Middle frontal gyrus (tissue), 1 donor: ENCODE measurements at regions not wholly inside any gene's neighbourhood (a gene's known extent, or its start where the extent isn't known, plus 50 kb on each side); places are given as distances from the start of the nearest gene placed in this dataset.
"Not testable (repeated sequence)": the region's sequence is repeated elsewhere in the genome, so short reads cannot be mapped to it uniquely, and the experiment has no call there.

Experiments
- DNase-seq: peaks from one replicate; pipeline ENCODE4 v3.0.0-alpha.2; 2015; ENCODE audit warnings: low spot score; ENCODE audit errors: extremely low spot score

- no peak for DNase-seq
These were observed 420.4 kb downstream of the GBA3 start for GRCh38 chr4:23113104-23113503.

GRCh38 chr4:23106516-23106915 is 413.8 kb downstream of the GBA3 start:
- no peak for DNase-seq

DNA sequence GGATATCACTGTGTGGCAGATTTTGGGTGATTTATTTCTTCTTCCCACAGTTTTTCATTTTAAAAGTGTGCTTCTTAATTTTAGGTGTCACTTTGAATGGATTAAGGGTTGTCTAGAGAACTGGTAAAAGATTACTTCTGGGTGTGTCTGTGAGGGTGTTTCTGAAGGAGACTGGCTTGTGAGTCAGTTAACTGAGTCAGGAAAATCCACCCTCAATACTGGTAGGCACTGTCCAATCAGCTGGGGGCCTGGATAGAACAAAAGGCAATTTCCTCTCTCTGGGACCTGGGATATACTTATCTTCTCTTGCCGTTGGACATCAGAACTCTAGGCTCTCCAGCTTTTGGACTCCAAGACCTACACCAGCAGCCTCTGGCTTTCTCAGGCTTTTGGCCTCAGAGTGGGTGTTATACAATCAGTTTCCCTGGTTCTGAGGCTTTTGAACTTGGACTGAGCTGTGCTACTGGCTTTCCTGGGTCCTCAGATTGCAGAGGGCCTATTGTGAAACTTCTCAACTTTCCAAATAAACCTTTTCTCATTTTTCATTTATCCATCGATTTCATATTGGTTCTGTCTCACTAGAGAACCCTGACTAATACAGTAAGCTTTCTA is 413.1 kb downstream of the GBA3 start:
- DNase-seq: no peak

DNA sequence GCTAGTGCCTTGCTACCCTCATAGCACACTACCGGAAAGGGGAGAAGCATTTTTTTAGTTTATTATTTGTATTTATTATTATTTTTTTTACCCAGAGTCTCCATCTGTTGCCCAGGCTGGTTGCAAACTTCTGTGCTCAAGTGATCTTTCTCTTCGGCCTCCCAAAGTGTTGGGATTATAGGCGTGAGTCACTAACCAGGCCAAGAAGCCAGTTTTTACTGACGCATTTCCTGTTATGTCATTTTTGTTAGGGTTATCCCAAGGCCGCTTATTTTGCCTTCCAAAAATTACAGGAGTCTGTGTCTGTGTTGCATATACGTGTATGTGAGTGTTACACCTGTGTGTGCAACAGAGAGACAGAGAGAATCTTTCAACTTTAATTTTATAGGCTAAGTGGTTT is 404.5 kb downstream of the GBA3 start:
- no peak for DNase-seq

DNA sequence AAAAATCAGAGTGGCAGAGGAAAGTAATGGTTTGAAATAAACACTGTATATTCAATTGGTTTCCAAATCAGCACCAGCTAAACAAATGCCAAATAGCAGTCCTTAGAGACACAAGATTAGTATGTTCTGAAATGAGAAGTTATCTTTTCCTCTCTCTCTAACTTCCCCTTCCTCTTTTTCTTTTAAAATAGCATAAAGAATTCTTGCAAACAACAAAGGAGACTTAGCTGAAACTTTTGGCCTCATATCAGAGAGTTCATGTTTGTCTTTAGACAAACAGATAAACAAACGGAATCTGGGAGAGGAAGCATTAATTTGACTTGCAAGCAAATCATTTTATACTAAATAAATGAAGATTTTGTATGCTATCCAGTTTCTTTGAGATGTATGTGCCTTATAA is 399.0 kb downstream of the GBA3 start:
- no peak for DNase-seq

DNA sequence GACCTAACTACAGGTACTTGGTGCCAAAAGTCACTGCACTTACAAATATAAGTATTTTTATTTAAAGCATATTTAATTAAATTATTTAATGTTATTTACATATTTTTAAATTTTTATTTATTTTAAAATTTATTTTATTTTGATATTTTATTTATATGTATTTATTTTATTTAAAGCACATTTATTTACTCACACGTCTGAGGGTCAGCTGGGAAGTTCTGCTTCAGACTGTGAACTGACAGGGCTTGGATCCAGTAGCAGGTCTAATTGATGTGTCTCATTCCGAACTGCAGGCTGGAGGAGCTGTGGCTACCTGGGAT is 392.5 kb downstream of the GBA3 start:
- no peak for DNase-seq

DNA sequence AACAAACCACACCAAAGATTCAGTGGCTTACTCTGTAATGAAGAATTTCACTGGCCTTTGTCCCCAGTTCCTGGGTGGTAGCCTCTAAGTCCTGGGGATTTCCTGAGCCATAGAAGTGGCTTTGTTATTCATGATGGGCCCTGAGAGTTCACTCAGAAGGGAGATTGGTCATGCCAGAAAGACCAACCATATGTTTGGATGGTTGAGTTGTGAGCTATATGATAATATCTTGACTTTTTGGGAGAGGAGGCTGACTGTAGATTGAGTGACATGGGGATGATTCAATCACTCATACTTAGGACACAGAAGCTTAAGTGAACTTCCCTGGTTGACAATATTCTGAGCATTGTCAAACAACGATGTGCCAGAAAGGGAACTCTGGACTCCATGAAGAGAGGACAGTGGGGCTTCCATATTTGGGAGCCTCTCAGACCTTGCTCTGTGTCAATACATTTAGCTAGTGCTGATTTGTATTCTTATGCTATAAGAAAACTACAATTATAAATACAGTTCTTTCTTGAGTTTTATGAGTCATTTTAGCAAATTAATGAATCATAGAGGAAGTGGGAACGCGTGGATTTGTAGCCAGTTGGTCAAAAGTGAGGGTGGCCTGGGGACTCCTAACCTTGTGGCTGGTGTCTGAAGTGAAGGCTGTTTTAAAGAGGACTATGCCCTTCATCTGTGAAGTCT is 392.0 kb downstream of the GBA3 start:
- no peak for DNase-seq

DNA sequence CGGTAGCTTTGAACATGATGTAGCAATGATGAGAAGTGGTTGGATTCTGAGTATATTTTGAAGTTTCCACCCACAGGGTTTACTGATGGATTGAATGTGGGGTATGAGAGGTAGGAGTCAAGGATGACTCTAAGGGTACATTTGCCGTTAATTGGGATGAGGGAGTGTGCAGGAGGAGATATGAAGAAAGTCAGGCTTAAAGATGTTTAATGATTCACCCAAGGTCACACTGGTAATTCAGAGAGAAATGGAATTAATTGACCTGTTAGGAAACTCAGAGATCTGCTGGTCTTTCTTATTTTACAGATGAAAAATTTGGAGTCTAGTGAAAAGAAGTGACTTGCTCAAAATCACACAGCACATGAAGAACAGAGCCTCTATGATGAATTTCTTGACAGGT is 390.7 kb downstream of the GBA3 start:
- no peak for DNase-seq

- not testable (repeated sequence) for DNase-seq
These were observed 387.4 kb downstream of the GBA3 start for GRCh38 chr4:23080171-23080570.

DNA sequence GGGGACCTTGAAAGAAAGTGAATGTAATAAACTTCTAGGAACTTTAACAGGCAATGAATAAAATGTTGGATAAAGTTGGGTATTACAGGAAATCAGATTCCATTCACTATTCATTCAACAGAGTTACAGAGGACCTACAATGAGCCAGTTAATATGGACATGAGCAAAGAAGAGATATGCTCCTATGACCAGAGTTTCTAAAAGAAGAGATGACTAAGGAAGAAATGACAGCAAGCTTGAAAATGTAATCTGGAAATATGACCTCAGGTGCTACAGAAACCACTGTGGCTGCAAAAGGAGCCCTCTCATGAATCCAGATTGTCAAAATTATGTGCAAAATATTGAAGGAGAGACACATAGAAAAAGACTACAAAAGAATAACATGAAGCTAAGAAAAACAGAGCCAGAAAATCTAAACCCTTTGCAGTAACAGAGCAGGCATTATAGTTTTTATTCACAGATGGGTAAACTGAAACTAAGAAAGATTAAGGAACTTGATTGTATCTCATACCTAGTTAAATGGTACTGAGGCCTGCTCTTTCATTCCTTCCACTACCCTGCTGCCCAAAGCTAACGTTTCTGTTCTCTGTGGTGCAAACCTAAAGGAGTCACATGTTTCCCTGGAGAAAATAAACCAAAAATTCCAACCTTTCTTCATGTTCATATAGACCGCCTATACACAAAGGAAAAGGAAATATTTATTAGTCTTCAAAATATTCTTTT is 378.3 kb downstream of the GBA3 start:
- DNase-seq: no peak

GRCh38 chr4:23068756-23069155 is 376.0 kb downstream of the GBA3 start:
- no peak for DNase-seq

- no peak for DNase-seq
These were observed 375.6 kb downstream of the GBA3 start for GRCh38 chr4:23068287-23068686.

DNA sequence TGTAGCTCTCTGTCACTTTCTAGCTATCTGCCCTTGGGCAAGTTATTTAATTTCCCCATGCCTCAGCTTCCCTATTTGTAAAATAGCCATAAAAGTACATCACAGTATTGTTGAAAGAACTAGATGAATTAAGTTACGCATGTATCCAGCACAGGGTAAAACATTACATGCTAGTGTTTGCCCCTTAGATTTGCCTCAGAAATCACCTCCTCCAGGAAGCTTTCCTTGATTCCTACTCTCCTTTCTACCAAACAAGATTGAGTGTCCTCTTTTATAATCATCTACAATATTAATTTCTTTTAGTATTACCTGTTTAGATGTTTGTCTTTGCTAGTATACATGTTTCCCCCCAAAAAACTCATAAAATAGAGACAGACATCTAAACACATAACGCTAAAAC is 369.5 kb downstream of the GBA3 start:
- DNase-seq: no peak

GRCh38 chr4:23061431-23061830 is 368.7 kb downstream of the GBA3 start:
- no peak for DNase-seq

DNA sequence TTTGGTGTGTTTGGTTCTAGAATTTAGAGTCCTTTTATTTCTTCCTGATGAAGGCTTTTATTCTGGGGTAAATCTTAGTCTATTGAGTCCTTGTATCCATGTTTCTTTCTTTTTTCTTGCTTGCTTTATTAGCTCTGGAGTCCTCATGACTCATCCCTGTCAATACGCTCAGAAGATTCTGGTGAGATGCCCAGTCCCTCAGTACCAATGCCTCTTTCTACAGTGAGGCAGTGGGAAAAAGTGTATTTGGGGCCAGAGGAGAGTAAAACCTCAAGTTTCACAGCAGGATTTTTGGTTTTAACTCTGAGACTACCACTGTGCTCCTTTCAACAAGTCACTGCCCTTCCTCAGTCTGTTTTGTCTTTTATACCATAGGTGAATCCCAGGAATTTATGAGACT is 368.0 kb downstream of the GBA3 start:
- DNase-seq: no peak

GRCh38 chr4:23058165-23058776 is 365.5 kb downstream of the GBA3 start:
- no peak for DNase-seq

DNA sequence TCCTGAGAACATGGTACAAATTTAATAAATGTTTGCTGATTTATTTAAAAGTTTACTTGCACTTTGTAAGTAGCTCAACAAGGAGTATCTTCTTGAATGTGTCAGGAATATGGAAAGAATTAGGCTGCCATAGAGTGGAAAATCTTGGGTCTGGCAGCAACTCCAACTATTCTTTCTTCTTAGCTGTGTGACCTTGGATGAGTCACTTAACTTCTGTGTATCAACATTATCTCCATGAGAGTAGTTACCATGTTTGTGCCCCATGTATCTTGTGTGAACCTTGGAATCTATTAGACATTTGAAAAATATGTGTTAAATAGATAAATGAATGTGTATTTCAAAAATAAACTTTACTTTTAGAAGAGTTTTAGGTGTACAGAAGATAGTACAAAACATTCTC is 348.8 kb downstream of the GBA3 start:
- DNase-seq: no peak

DNA sequence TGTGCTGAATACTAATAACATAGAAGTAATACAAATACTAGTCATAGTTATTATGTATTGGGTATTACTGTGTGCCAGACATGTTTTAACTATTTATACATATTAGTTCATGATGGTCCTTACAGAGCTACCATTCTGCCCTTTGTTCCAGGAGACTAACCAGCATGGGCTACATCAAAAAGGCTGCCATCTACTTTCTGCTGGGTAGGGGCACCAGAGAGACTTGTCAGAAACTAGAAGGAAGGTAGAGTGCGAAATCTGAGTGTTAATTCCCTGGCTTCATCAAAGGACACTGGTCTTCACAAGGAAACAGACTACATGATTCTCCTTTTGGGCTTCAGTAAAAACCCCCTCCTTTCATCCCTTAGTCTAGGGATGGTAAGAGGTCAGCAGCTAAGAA is 347.8 kb downstream of the GBA3 start:
- no peak for DNase-seq

DNA sequence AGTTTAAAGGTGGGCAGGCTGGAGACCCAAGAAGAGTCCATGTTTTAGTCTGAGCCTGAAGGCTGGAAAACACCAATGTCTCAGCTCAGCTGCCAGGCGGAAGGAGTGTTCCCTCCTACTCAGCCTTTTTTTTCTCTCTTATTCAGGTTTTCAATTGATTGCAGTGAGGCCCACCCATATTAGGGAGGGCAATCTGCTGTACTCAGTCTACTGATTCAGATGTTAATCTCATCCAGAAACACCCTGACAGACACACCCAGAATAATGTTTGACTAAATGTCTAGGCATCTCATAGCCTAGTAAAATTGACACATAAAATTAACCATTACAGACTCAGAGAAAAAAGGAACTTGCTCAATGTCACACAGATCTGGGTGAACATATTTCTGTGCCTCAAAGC is 347.1 kb downstream of the GBA3 start:
- DNase-seq: no peak

DNA sequence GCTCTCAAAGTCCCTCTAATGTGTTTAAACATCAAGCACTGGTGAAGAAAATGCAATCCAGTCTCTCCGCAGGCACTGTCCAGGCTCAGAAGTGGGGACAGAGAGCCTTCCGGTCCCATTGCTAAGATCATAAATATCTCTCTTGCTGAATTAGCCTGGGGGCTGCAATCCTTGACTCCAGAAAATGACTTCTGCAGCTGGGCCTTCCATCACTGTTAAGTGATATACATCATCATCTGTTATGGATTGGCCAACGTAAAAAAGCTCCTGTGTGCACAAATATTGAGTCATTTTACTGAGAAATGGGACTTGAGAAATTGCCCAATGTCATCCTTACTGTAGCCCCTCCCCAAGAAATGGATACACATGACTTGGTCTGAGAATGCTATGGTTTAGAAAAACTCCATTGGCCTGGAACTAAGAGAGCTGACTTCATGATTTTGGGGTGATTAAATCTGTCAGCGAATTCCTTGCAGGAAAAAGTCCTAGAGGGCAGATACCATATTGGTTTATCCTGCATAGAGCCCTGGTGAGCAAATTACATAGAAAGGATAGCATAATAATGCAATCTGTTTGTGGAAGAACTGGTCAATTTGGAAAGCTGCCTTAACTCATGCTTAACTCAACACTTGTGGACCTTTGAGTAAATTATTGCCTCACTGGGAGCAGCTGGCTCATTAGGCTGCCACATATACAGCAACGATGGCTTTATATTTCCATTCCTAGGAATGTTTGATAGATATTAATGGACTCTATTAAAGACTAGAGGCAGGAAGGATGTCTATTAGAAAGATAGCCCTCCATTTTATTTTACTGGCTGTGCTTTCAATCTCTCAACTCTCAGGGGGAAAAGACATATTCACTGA is 346.1 kb downstream of the GBA3 start:
- DNase-seq: no peak

GRCh38 chr4:23036921-23037495 is 344.3 kb downstream of the GBA3 start:
- no peak for DNase-seq
